Spleen (tissue), 7 donors: ENCODE measurements at regions not wholly inside any gene's neighbourhood (a gene's known extent, or its start where the extent isn't known, plus 50 kb on each side); places are given as distances from the start of the nearest gene placed in this dataset.

Experiments
- CTCF ChIP-seq, 11 experiments: fragments of 200-600 bp in 7 of 11; fragments of 450-650 bp in 4 of 11; sonication (generic) in 4 of 11; IDR thresholded peaks in 8 of 11; conservative IDR thresholded peaks in 3 of 11; 1 replicate in 7 of 11; 2 replicates in 4 of 11; pipeline versions ENCODE4 v1.4.0 to v1.8.0; 2016 to 2021; ENCODE audit warnings: antibody characterized with exemption in 11 of 11, inconsistent platforms in 4 of 11, mild to moderate bottlenecking in 1 of 11
- POLR2A ChIP-seq, 3 donors: fragments of 450-650 bp; IDR thresholded peaks; one replicate each; pipeline ENCODE4 v1.5.1; 2017; ENCODE audit warnings: antibody characterized with exemption in 3 of 3, mild to moderate bottlenecking in 1 of 3
- donor health status: DM: no; HTN: no; CAD: no; lungs with moderate emphysema.
- donor health status: DM: no; HTN: no; CAD: no.
- donor health status: DM: no; HTN: no; CAD: no.

DNA sequence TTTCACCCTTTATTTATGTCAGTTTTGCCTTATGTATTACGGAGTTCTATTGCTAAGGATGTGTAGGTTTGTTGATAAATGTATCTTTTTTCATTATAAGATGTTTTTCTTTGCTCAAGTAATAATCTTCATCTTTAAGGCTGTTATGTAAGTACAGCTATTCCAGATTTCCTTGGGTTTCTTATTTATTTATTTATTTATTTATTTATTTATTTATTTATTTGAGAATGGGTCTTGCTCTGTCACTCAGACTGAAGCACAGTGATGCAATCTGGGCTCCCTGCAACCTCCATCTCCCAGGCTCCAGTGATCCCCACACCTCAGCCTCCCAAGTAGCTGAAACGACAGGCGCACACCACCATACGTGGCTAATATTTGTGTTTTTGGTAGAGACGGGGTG is 617.0 kb downstream of the SLITRK1 start:
- TF ChIP-seq CTCF (IDR thresholded peaks at IDR 0.05 in 8 of 11, conservative IDR thresholded peaks at IDR 0.05 in 3 of 11) (no peak), POLR2A (IDR thresholded peaks at IDR 0.05) (no peak)
